ENCODE measurements at regions not wholly inside any gene's neighbourhood (a gene's known extent, or its start where the extent isn't known, plus 50 kb on each side); places are given as distances from the start of the nearest gene placed in this dataset.

GRCh38 chr4:17376205-17376604 lies 135.7 kb downstream of the QDPR start:
- Histone ChIP-seq H3K36me3 (ENCODE audit: control insufficient read depth, insufficient read depth, low read length) (no peaks in the 10 kb centered on the region), H3K27me3 (ENCODE audit: insufficient read depth, low read length, poor library complexity) (no peaks in the 10 kb centered on the region), H3K4me2 (ENCODE audit: low read length) (no peak overlapping the region), H3K9ac (ENCODE audit: low read length) (no peak overlapping the region), H4K5ac (ENCODE audit: low read length) (no peak overlapping the region), H4K8ac (ENCODE audit: low read depth, low read length) (no peak overlapping the region), H3K4me1 (ENCODE audit: control insufficient read depth, low read depth, low read length) (no peaks in the 10 kb centered on the region), H3K27ac (ENCODE audit: low read depth, low read length) (no peak overlapping the region), H3K79me1 (ENCODE audit: low read length) (no peaks in the 10 kb centered on the region), H3K23ac (ENCODE audit: low read length) (no peak overlapping the region), H2BK15ac (replicated peaks; ENCODE audit: low read depth) (no peak overlapping the region), H3K79me2 (ENCODE audit: control insufficient read depth, insufficient read depth, low read length) (no peaks in the 10 kb centered on the region), H2BK120ac (ENCODE audit: low read depth, low read length) (no peak overlapping the region), H3K56ac (ENCODE audit: low read length) (no peak overlapping the region), H3K18ac (ENCODE audit: low read length) (no peak overlapping the region), H2BK5ac (ENCODE audit: low read length) (no peak overlapping the region), H2AK5ac (ENCODE audit: low read length) (no peak overlapping the region), H3K4me3 (ENCODE audit: low read length) (no peak overlapping the region), H3K4ac (ENCODE audit: low read depth, low read length) (no peak overlapping the region)
- WGBS (ENCODE audit: extremely low coverage, insufficient coverage, low lambda C conversion rate) = no CpG with 5 or more reads among the region's 2 CpGs
- no peak for DNase-seq

GRCh38 chr4:17373666-17374065 lies 138.2 kb downstream of the QDPR start:
- no peak overlapping the region for H2AK5ac ChIP-seq (ENCODE audit: low read length)
- no peak overlapping the region for H3K18ac ChIP-seq (ENCODE audit: low read length)
- H3K27ac ChIP-seq (ENCODE audit: low read depth, low read length) = no peak overlapping the region
- no peak overlapping the region for H2BK120ac ChIP-seq (ENCODE audit: low read depth, low read length)
- H3K4me1 ChIP-seq (ENCODE audit: control insufficient read depth, low read depth, low read length) = no peaks in the 10 kb centered on the region
- no peak overlapping the region for H3K4me3 ChIP-seq (ENCODE audit: low read length)
- no peak overlapping the region for H2BK15ac ChIP-seq (replicated peaks; ENCODE audit: low read depth)
- H3K79me2 ChIP-seq (ENCODE audit: control insufficient read depth, insufficient read depth, low read length) = no peaks in the 10 kb centered on the region
- H3K4me2 ChIP-seq (ENCODE audit: low read length) = no peak overlapping the region
- no peaks in the 10 kb centered on the region for H3K27me3 ChIP-seq (ENCODE audit: insufficient read depth, low read length, poor library complexity)
- H2BK5ac ChIP-seq (ENCODE audit: low read length) = no peak overlapping the region
- no peak overlapping the region for H3K9ac ChIP-seq (ENCODE audit: low read length)
- DNase-seq = no peak
- H3K4ac ChIP-seq (ENCODE audit: low read depth, low read length) = no peak overlapping the region
- H4K8ac ChIP-seq (ENCODE audit: low read depth, low read length) = no peak overlapping the region
- no peak overlapping the region for H3K23ac ChIP-seq (ENCODE audit: low read length)
- no peaks in the 10 kb centered on the region for H3K36me3 ChIP-seq (ENCODE audit: control insufficient read depth, insufficient read depth, low read length)
- H3K79me1 ChIP-seq (ENCODE audit: low read length) = no peaks in the 10 kb centered on the region
- H4K5ac ChIP-seq (ENCODE audit: low read length) = no peak overlapping the region
- no CpG with 5 or more reads among the region's 2 CpGs for WGBS (ENCODE audit: extremely low coverage, insufficient coverage, low lambda C conversion rate)
- no peak overlapping the region for H3K56ac ChIP-seq (ENCODE audit: low read length)

- Histone ChIP-seq H4K5ac (ENCODE audit: low read length) (no peak overlapping the region), H3K36me3 (ENCODE audit: control insufficient read depth, insufficient read depth, low read length) (no peaks in the 10 kb centered on the region), H3K18ac (ENCODE audit: low read length) (no peak overlapping the region), H3K4ac (ENCODE audit: low read depth, low read length) (no peak overlapping the region), H2AK5ac (ENCODE audit: low read length) (no peak overlapping the region), H3K4me3 (ENCODE audit: low read length) (no peak overlapping the region), H2BK15ac (replicated peaks; ENCODE audit: low read depth) (no peak overlapping the region), H3K9ac (ENCODE audit: low read length) (no peak overlapping the region), H3K27me3 (ENCODE audit: insufficient read depth, low read length, poor library complexity) (no peaks in the 10 kb centered on the region), H3K23ac (ENCODE audit: low read length) (no peak overlapping the region), H2BK5ac (ENCODE audit: low read length) (no peak overlapping the region), H3K56ac (ENCODE audit: low read length) (no peak overlapping the region), H4K8ac (ENCODE audit: low read depth, low read length) (no peak overlapping the region), H3K79me1 (ENCODE audit: low read length) (no peaks in the 10 kb centered on the region), H3K4me2 (ENCODE audit: low read length) (no peak overlapping the region), H3K4me1 (ENCODE audit: control insufficient read depth, low read depth, low read length) (no peaks in the 10 kb centered on the region), H3K79me2 (ENCODE audit: control insufficient read depth, insufficient read depth, low read length) (no peaks in the 10 kb centered on the region), H3K27ac (ENCODE audit: low read depth, low read length) (no peak overlapping the region), H2BK120ac (ENCODE audit: low read depth, low read length) (no peak overlapping the region)
- WGBS (ENCODE audit: extremely low coverage, insufficient coverage, low lambda C conversion rate) = no CpG with 5 or more reads among the region's 2 CpGs
- no peak for DNase-seq
These were observed 141.1 kb downstream of the QDPR start for GRCh38 chr4:17370818-17371217.

GRCh38 chr4:17368408-17368807 lies 143.5 kb downstream of the QDPR start:
- no peak overlapping the region for H3K56ac ChIP-seq (ENCODE audit: low read length)
- H3K4me3 ChIP-seq (ENCODE audit: low read length) = no peak overlapping the region
- H4K8ac ChIP-seq (ENCODE audit: low read depth, low read length) = no peak overlapping the region
- H3K18ac ChIP-seq (ENCODE audit: low read length) = no peak overlapping the region
- no peak overlapping the region for H2BK5ac ChIP-seq (ENCODE audit: low read length)
- no peak overlapping the region for H2AK5ac ChIP-seq (ENCODE audit: low read length)
- no peaks in the 10 kb centered on the region for H3K79me2 ChIP-seq (ENCODE audit: control insufficient read depth, insufficient read depth, low read length)
- H3K79me1 ChIP-seq (ENCODE audit: low read length) = no peaks in the 10 kb centered on the region
- H3K4ac ChIP-seq (ENCODE audit: low read depth, low read length) = no peak overlapping the region
- H3K9ac ChIP-seq (ENCODE audit: low read length) = no peak overlapping the region
- no peaks in the 10 kb centered on the region for H3K4me1 ChIP-seq (ENCODE audit: control insufficient read depth, low read depth, low read length)
- no peaks in the 10 kb centered on the region for H3K36me3 ChIP-seq (ENCODE audit: control insufficient read depth, insufficient read depth, low read length)
- H2BK120ac ChIP-seq (ENCODE audit: low read depth, low read length) = no peak overlapping the region
- no peak overlapping the region for H2BK15ac ChIP-seq (replicated peaks; ENCODE audit: low read depth)
- H4K5ac ChIP-seq (ENCODE audit: low read length) = no peak overlapping the region
- no peaks in the 10 kb centered on the region for H3K27me3 ChIP-seq (ENCODE audit: insufficient read depth, low read length, poor library complexity)
- no peak overlapping the region for H3K27ac ChIP-seq (ENCODE audit: low read depth, low read length)
- H3K4me2 ChIP-seq (ENCODE audit: low read length) = no peak overlapping the region
- no peak for DNase-seq
- no peak overlapping the region for H3K23ac ChIP-seq (ENCODE audit: low read length)

GRCh38 chr4:17367201-17367600 lies 144.7 kb downstream of the QDPR start:
- no peak overlapping the region for H2BK15ac ChIP-seq (replicated peaks; ENCODE audit: low read depth)
- no peak overlapping the region for H4K8ac ChIP-seq (ENCODE audit: low read depth, low read length)
- H2BK5ac ChIP-seq (ENCODE audit: low read length) = no peak overlapping the region
- no peak overlapping the region for H3K4me2 ChIP-seq (ENCODE audit: low read length)
- H3K36me3 ChIP-seq (ENCODE audit: control insufficient read depth, insufficient read depth, low read length) = no peaks in the 10 kb centered on the region
- no peak overlapping the region for H3K4me3 ChIP-seq (ENCODE audit: low read length)
- no peaks in the 10 kb centered on the region for H3K79me2 ChIP-seq (ENCODE audit: control insufficient read depth, insufficient read depth, low read length)
- H3K9ac ChIP-seq (ENCODE audit: low read length) = no peak overlapping the region
- no peak overlapping the region for H3K23ac ChIP-seq (ENCODE audit: low read length)
- DNase-seq = no peak
- no peaks in the 10 kb centered on the region for H3K4me1 ChIP-seq (ENCODE audit: control insufficient read depth, low read depth, low read length)
- no peak overlapping the region for H3K4ac ChIP-seq (ENCODE audit: low read depth, low read length)
- no peaks in the 10 kb centered on the region for H3K27me3 ChIP-seq (ENCODE audit: insufficient read depth, low read length, poor library complexity)
- no peak overlapping the region for H2AK5ac ChIP-seq (ENCODE audit: low read length)
- no peak overlapping the region for H4K5ac ChIP-seq (ENCODE audit: low read length)
- no peak overlapping the region for H3K27ac ChIP-seq (ENCODE audit: low read depth, low read length)
- H2BK120ac ChIP-seq (ENCODE audit: low read depth, low read length) = no peak overlapping the region
- no peak overlapping the region for H3K18ac ChIP-seq (ENCODE audit: low read length)
- no CpG with 5 or more reads among the region's 1 CpG for WGBS (ENCODE audit: extremely low coverage, insufficient coverage, low lambda C conversion rate)
- H3K56ac ChIP-seq (ENCODE audit: low read length) = no peak overlapping the region
- H3K79me1 ChIP-seq (ENCODE audit: low read length) = no peaks in the 10 kb centered on the region

GRCh38 chr4:17366496-17366895 lies 145.4 kb downstream of the QDPR start:
- H3K4ac ChIP-seq (ENCODE audit: low read depth, low read length) = no peak overlapping the region
- no peaks in the 10 kb centered on the region for H3K79me2 ChIP-seq (ENCODE audit: control insufficient read depth, insufficient read depth, low read length)
- no CpG with 5 or more reads among the region's 1 CpG for WGBS (ENCODE audit: extremely low coverage, insufficient coverage, low lambda C conversion rate)

More at GRCh38 chr4:17366496-17366895, 145.4 kb downstream of the QDPR start:
- no peak overlapping the region for H3K4me2 ChIP-seq (ENCODE audit: low read length)
- no peaks in the 10 kb centered on the region for H3K36me3 ChIP-seq (ENCODE audit: control insufficient read depth, insufficient read depth, low read length)
- no peak overlapping the region for H4K8ac ChIP-seq (ENCODE audit: low read depth, low read length)
- H3K56ac ChIP-seq (ENCODE audit: low read length) = no peak overlapping the region
- DNase-seq = no peak
- no peak overlapping the region for H3K23ac ChIP-seq (ENCODE audit: low read length)
- no peak overlapping the region for H2AK5ac ChIP-seq (ENCODE audit: low read length)
- no peak overlapping the region for H3K27ac ChIP-seq (ENCODE audit: low read depth, low read length)
- no peak overlapping the region for H3K4me3 ChIP-seq (ENCODE audit: low read length)
- H3K27me3 ChIP-seq (ENCODE audit: insufficient read depth, low read length, poor library complexity) = no peaks in the 10 kb centered on the region
- no peak overlapping the region for H4K5ac ChIP-seq (ENCODE audit: low read length)
- H2BK5ac ChIP-seq (ENCODE audit: low read length) = no peak overlapping the region
- no peak overlapping the region for H3K9ac ChIP-seq (ENCODE audit: low read length)
- no peaks in the 10 kb centered on the region for H3K4me1 ChIP-seq (ENCODE audit: control insufficient read depth, low read depth, low read length)
- H2BK120ac ChIP-seq (ENCODE audit: low read depth, low read length) = no peak overlapping the region
- H3K18ac ChIP-seq (ENCODE audit: low read length) = no peak overlapping the region
- no peak overlapping the region for H2BK15ac ChIP-seq (replicated peaks; ENCODE audit: low read depth)
- no peaks in the 10 kb centered on the region for H3K79me1 ChIP-seq (ENCODE audit: low read length)
